B cell (primary cell): ENCODE measurements at regions not wholly inside any gene's neighbourhood (a gene's known extent, or its start where the extent isn't known, plus 50 kb on each side); places are given as distances from the start of the nearest gene placed in this dataset.

Experiments
- ATAC-seq: fragments of 200-7000 bp; cut with Tn5 transposase; one replicate; pipeline ENCODE4 v1.10.0; 2021; ENCODE audit warnings: low read depth, mild to moderate bottlenecking, moderate number of reproducible peaks, moderate library complexity
- CTCF ChIA-PET: fragments of 350-600 bp; sonication (Branson Sonifier 250); formaldehyde crosslinking; loops from one replicate; lab custom pipeline; 2021; ENCODE audit warnings: antibody characterized with exemption, inconsistent platforms; lab: Charles Lee
- POLR2A ChIA-PET: fragments of 350-600 bp; sonication (Branson Sonifier 250); formaldehyde crosslinking; loops from one replicate; lab custom pipeline; 2021; ENCODE audit warnings: antibody characterized with exemption; lab: Charles Lee
- DNase-seq: peaks from one replicate; pipeline ENCODE4 v3.0.0; 2013
- H2AFZ ChIP-seq: 2 replicates; pipeline ENCODE4 v1.6.1; 2012; ENCODE audit warnings: mild to moderate bottlenecking, low read depth, low read length; ENCODE audit not compliant: insufficient read depth, poor library complexity, severe bottlenecking
- H3K27ac ChIP-seq, 2 donors: 1 replicate in 1 of 2; 2 replicates in 1 of 2; pipeline ENCODE4 v1.5.1; 2012 to 2013; ENCODE audit warnings: low read length in 2 of 2, mild to moderate bottlenecking in 2 of 2, moderate library complexity in 1 of 2
- H3K27me3 ChIP-seq, 4 experiments: fragments of 200-600 bp in 1 of 4; sonication (generic) in 1 of 4; replicated peaks in 1 of 4; 1 replicate in 2 of 4; 2 replicates in 2 of 4; pipeline versions ENCODE4 v1.6.1 to v1.7.0; 2013 to 2016; ENCODE audit warnings: low read length in 3 of 4, mild to moderate bottlenecking in 2 of 4, mixed read lengths in 1 of 4, moderate library complexity in 1 of 4; ENCODE audit not compliant: insufficient read depth in 4 of 4, control insufficient read depth in 3 of 4; ENCODE audit errors: control extremely low read depth in 1 of 4
- H3K36me3 ChIP-seq, 2 experiments: replicated peaks in 1 of 2; 1 replicate in 1 of 2; 2 replicates in 1 of 2; pipeline versions ENCODE4 v1.6.1 to v1.7.1; 2013; ENCODE audit warnings: low read length in 1 of 2; ENCODE audit not compliant: insufficient read depth in 2 of 2, control insufficient read depth in 1 of 2; ENCODE audit errors: control extremely low read depth in 1 of 2, extremely low read depth in 1 of 2
- H3K4me1 ChIP-seq, 2 donors: fragments of 200-600 bp in 1 of 2; sonication (generic) in 1 of 2; 1 replicate in 1 of 2; 2 replicates in 1 of 2; pipeline versions ENCODE4 v1.5.1 to v1.6.1; 2013 to 2017; ENCODE audit warnings: low read length in 2 of 2; ENCODE audit not compliant: control insufficient read depth in 2 of 2, insufficient read depth in 2 of 2
- H3K4me2 ChIP-seq: replicated peaks from 2 replicates; pipeline ENCODE3; 2012; ENCODE audit warnings: mild to moderate bottlenecking, low read depth, low read length; ENCODE audit not compliant: poor library complexity, severe bottlenecking
- H3K4me3 ChIP-seq, 5 experiments: fragments of 200-600 bp in 1 of 5; sonication (generic) in 1 of 5; 1 replicate in 3 of 5; 2 replicates in 2 of 5; pipeline versions ENCODE4 v1.5.1 to v1.7.0; 2011 to 2016; ENCODE audit warnings: low read length in 4 of 5, mild to moderate bottlenecking in 4 of 5, low read depth in 2 of 5, control low read depth in 1 of 5, moderate library complexity in 1 of 5; ENCODE audit not compliant: insufficient read depth in 1 of 5; ENCODE audit errors: control extremely low read depth in 1 of 5, extremely low read depth in 1 of 5
- H3K79me2 ChIP-seq: fragments of 200-600 bp; sonication (generic); one replicate; pipeline ENCODE4 v1.6.0; 2016; ENCODE audit warnings: low read length; ENCODE audit not compliant: control insufficient read depth, insufficient read depth
- H3K9ac ChIP-seq: fragments of 200-600 bp; sonication (generic); 2 replicates; pipeline ENCODE4 v1.6.1; 2017; ENCODE audit warnings: mild to moderate bottlenecking, low read length, moderate library complexity
- H3K9me3 ChIP-seq, 3 donors: one replicate each; pipeline versions ENCODE4 v1.6.1 to v1.7.1; 2013; ENCODE audit warnings: low read length in 2 of 3; ENCODE audit not compliant: control insufficient read depth in 2 of 3, insufficient read depth in 1 of 3; ENCODE audit errors: control extremely low read depth in 1 of 3
- H4K20me1 ChIP-seq: 2 replicates; pipeline ENCODE4 v1.6.0; 2012; ENCODE audit warnings: mild to moderate bottlenecking, low read length; ENCODE audit not compliant: insufficient read depth, control insufficient read depth, poor library complexity, severe bottlenecking
- H3K27ac Mint-ChIP-seq: one replicate; pipeline ENCODE4 v1.8.0; 2021; ENCODE audit warnings: mixed read lengths
- H3K27me3 Mint-ChIP-seq: one replicate; pipeline ENCODE4 v1.8.0; 2021; ENCODE audit warnings: mixed read lengths
- H3K4me1 Mint-ChIP-seq: one replicate; pipeline ENCODE4 v1.8.0; 2021; ENCODE audit warnings: mixed read lengths
- H3K4me3 Mint-ChIP-seq: one replicate; pipeline ENCODE4 v1.8.0; 2021; ENCODE audit warnings: mixed read lengths
- H3K9me3 Mint-ChIP-seq: one replicate; pipeline ENCODE4 v1.8.0; 2022; ENCODE audit warnings: mixed read lengths; ENCODE audit not compliant: insufficient read depth
- EZH2 ChIP-seq: IDR thresholded peaks from 2 replicates; pipeline ENCODE4 v1.6.1; 2012; ENCODE audit warnings: borderline replicate concordance, low read depth, mild to moderate bottlenecking, moderate library complexity, low read length; ENCODE audit not compliant: insufficient read depth, poor library complexity, severe bottlenecking
- WGBS: methylation state at CpG from one replicate; pipeline ENCODE4 v1.1.5; 2013; ENCODE audit warnings: missing lambda C conversion rate; ENCODE audit not compliant: insufficient coverage; 5-methylcytosine and 5-hydroxymethylcytosine counted together
- intact Hi-C: fragments of 100-400 bp; cut with micrococcal nuclease; formaldehyde crosslinking; loops from one replicate; pipeline ENCODE4 v1.10.0; 2022
- TF ChIP-seq, protein P1 (sequence below): fragments of 200-600 bp; IDR thresholded peaks from one replicate; pipeline ENCODE4 v1.8.0; 2022; ENCODE audit warnings: antibody characterized with exemption, mild to moderate bottlenecking

DNA sequence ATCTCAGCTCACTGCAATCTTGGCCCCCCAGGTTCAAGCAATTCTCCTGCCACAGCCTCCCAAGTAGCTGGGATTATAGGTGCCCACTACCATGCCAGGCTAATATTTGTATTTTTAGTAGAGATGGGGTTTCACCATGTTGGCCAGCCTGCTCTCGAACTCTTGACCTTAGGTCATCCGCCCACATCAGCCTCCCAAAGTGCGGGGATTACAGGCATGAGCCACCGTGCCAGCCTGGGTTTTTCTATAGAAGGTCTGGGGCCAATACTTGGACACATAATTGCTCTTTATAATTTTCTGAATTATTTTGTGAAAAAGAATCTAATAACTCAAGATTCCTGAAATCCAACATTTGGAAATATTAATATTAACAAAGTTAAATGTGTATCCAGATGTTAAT lies 1267.7 kb upstream of the ADGRL4 start:
- Histone ChIP-seq H3K36me3 (no peaks in the 10 kb centered on the region), H3K4me1 (no peaks in the 10 kb centered on the region), H3K4me2 (no peak overlapping the region), H4K20me1 (no peaks in the 10 kb centered on the region), H3K4me3 (no peak overlapping the region), H3K79me2 (no peaks in the 10 kb centered on the region), H3K27ac (no peak overlapping the region), H3K9ac (no peak overlapping the region), H3K27me3 (no peaks in the 10 kb centered on the region), H2AFZ (no peak overlapping the region), H3K9me3 (peaks cover 0 to 5% (median 0%) of the 10 kb centered on the region in 3 donors)
- H3K27ac Mint-ChIP-seq = no peak overlapping the region
- no peaks in the 10 kb centered on the region for H3K4me1 Mint-ChIP-seq
- intact Hi-C loops = no loop called here
- ChIA-PET CTCF (no interaction called here), POLR2A (no interaction called here)
- TF ChIP-seq, protein P1, sequence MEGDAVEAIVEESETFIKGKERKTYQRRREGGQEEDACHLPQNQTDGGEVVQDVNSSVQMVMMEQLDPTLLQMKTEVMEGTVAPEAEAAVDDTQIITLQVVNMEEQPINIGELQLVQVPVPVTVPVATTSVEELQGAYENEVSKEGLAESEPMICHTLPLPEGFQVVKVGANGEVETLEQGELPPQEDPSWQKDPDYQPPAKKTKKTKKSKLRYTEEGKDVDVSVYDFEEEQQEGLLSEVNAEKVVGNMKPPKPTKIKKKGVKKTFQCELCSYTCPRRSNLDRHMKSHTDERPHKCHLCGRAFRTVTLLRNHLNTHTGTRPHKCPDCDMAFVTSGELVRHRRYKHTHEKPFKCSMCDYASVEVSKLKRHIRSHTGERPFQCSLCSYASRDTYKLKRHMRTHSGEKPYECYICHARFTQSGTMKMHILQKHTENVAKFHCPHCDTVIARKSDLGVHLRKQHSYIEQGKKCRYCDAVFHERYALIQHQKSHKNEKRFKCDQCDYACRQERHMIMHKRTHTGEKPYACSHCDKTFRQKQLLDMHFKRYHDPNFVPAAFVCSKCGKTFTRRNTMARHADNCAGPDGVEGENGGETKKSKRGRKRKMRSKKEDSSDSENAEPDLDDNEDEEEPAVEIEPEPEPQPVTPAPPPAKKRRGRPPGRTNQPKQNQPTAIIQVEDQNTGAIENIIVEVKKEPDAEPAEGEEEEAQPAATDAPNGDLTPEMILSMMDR = no peak
- no peak for TF ChIP-seq EZH2
- H3K9me3 Mint-ChIP-seq = no peaks in the 10 kb centered on the region
- H3K4me3 Mint-ChIP-seq = no peak overlapping the region
- 92% methylated on average over 3 of the region's 4 CpGs for WGBS
- ATAC-seq (no peak), DNase-seq (no peak)
- no peaks in the 10 kb centered on the region for H3K27me3 Mint-ChIP-seq

DNA sequence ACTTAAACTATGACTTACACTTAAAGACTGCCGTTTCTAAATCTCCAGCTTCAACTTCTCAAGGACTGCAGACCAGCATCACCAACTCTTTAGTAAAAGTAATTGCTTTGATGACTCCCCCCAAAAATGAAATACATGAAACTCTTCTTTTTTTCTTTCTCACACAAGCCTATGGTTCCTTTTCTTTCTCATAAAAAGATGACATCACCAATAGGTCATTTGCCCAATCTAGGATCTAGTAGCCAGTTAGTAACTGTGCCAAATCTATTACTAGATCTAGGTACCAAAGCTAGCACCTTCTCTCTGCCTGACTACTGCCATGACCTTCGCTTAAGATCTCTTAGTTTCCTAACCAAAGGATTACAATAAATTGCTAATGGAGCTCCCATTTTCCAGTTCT lies 1266.0 kb upstream of the ADGRL4 start:
- H3K27me3 ChIP-seq = no peaks in the 10 kb centered on the region
- no peak overlapping the region for H3K9ac ChIP-seq
- Mint-ChIP-seq H3K9me3 (no peaks in the 10 kb centered on the region), H3K4me3 (no peak overlapping the region), H3K27ac (no peak overlapping the region), H3K27me3 (no peaks in the 10 kb centered on the region), H3K4me1 (no peaks in the 10 kb centered on the region)
- intact Hi-C loops = no loop called here
- no peak overlapping the region for H2AFZ ChIP-seq
- H3K36me3 ChIP-seq = no peaks in the 10 kb centered on the region
- H3K4me1 ChIP-seq = no peaks in the 10 kb centered on the region
- no peaks in the 10 kb centered on the region for H4K20me1 ChIP-seq
- no peak overlapping the region for H3K4me3 ChIP-seq
- no peaks in the 10 kb centered on the region for H3K79me2 ChIP-seq
- peaks cover 0 to 5% (median 1%) of the 10 kb centered on the region in 3 donors for H3K9me3 ChIP-seq
- ChIA-PET POLR2A (no interaction called here), CTCF (no interaction called here)
- DNase-seq = no peak
- TF ChIP-seq, protein P1 = no peak
- TF ChIP-seq EZH2 = no peak
- no peak for ATAC-seq
- 84% methylated on average over 2 of the region's 2 CpGs for WGBS
- H3K27ac ChIP-seq = no peak overlapping the region
- H3K4me2 ChIP-seq = no peak overlapping the region
